ENCODE measurements at regions not wholly inside any gene's neighbourhood (a gene's known extent, or its start where the extent isn't known, plus 50 kb on each side); places are given as distances from the start of the nearest gene placed in this dataset.
"Not testable (repeated sequence)": the region's sequence is repeated elsewhere in the genome, so short reads cannot be mapped to it uniquely, and the experiment has no call there.

DNA sequence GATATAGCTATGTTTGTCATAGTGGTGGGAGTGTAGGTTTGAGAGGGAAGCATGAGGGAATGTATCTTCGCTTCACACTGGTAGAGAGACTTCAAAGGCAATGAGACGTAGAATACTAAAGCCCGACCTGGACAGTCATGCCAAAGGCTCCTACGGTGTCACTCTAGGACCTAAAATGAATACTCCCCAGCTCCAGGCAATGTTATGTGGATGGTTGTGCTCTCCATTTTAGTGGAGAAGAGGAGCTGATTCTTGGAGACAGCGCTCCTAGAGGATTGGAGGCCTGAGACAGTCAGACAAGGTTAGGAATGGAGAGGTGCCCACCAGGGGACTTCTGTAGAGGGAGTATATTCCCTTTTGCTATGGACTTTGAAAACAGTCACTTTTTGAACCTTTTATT is 260.1 kb downstream of the MEX3B start:
- ATAC-seq, result no peak
- POLR2A ChIA-PET, result no interaction called here
- Mint-ChIP-seq H3K4me3 (no peak overlapping the region), H3K36me3 (peaks cover 0 to 6% (median 0%) of the 10 kb centered on the region in 3 donors), H3K4me1 (no peaks in the 10 kb centered on the region), H3K27me3 (peaks cover 7 to 69% (median 15%) of the 10 kb centered on the region in 5 donors), H3K27ac (no peak overlapping the region), H3K9me3 (peaks cover 0 to 3% (median 0%) of the 10 kb centered on the region in 9 donors)
- DNase-seq, result no peak

DNA sequence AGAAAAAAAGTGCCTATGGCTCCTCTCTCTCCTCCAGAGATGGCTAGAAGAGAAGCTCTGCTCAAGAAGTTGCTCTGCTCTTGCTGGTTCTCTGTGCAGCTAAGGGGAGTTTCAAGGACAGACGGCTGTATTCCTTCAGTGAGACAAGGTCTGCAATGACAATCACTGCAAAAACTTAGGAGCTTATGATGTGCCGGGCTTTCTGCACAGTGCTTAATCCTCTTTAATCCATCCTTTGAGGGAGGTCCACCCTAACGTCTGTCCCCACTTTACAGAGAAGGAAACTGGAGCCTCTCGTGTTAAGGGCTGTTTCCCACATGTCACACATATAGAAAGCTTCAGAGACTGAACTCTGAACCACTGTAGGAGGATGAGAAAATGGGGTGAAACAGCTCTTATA is 260.6 kb downstream of the MEX3B start:
- Mint-ChIP-seq H3K27me3 (peaks cover 9 to 74% (median 19%) of the 10 kb centered on the region in 5 donors), H3K9me3 (peaks cover 0 to 3% (median 0%) of the 10 kb centered on the region in 9 donors), H3K36me3 (peaks cover 0 to 6% (median 0%) of the 10 kb centered on the region in 3 donors), H3K4me1 (no peaks in the 10 kb centered on the region), H3K27ac (no peak overlapping the region), H3K4me3 (no peak overlapping the region)
- ATAC-seq (no peak), DNase-seq (no peak)
- POLR2A ChIA-PET, result no interaction called here

DNA sequence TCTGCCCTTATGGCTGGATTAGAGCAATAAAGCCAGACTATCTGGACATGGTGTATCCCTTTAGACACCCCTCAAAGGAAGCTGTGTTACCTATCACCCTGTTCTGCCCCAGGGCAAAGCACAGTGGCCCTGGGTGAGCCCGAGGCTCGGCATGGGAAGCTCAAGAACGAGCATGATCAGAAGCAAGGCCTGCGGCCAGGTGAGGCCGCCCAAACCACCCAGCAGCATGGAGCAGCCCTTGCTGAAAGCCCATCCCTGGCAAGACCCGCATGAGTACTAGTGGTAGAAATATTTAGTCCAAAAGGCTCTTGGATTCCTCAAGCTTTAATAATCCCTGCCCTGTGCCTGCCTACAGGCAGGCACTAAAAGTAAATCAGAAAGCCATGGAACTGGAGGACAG is 261.1 kb downstream of the MEX3B start:
- POLR2A ChIA-PET, result no interaction called here
- no peak overlapping the region for H3K27ac Mint-ChIP-seq
- no peak overlapping the region for H3K4me3 Mint-ChIP-seq
- H3K4me1 Mint-ChIP-seq, result no peaks in the 10 kb centered on the region
- DNase-seq, result no peak
- peaks cover 9 to 78% (median 19%) of the 10 kb centered on the region in 5 donors for H3K27me3 Mint-ChIP-seq
- H3K9me3 Mint-ChIP-seq, result peaks cover 0 to 3% (median 0%) of the 10 kb centered on the region in 9 donors
- peaks cover 0 to 6% (median 0%) of the 10 kb centered on the region in 3 donors for H3K36me3 Mint-ChIP-seq
- no peak for ATAC-seq

- Mint-ChIP-seq H3K4me1 (no peaks in the 10 kb centered on the region), H3K27ac (no peak overlapping the region), H3K9me3 (no peaks in the 10 kb centered on the region), H3K4me3 (no peak overlapping the region), H3K27me3 (peaks cover 8 to 75% (median 19%) of the 10 kb centered on the region in 5 donors), H3K36me3 (peaks cover 0 to 6% (median 0%) of the 10 kb centered on the region in 3 donors)
- POLR2A ChIA-PET, result no interaction called here
- no peak for ATAC-seq
- no peak for DNase-seq
These were observed 262.2 kb downstream of the MEX3B start for GRCh38 chr15:81783586-81783985.

DNA sequence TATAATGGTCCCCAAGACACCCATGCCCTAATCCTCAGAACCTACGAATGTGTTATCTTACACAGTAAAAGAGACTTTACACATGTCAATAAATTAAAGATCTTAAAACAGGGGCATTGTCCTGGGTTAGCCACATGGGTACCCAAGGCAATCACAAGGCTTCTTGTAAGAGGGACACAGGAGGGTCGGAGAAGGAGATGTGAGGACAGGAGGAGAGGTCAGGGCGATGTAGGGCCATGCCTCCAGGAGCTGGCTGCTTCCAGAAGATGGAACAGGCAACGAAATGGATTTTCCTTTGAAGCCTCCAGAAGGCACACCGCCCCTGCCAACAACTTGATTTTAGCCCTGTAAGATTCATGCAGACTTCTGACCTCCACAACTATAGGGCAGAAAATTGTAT is 262.7 kb downstream of the MEX3B start:
- Mint-ChIP-seq H3K4me3 (no peak overlapping the region), H3K27me3 (peaks cover 7 to 70% (median 16%) of the 10 kb centered on the region in 5 donors), H3K27ac (no peak overlapping the region), H3K9me3 (no peaks in the 10 kb centered on the region), H3K4me1 (peaks cover 0 to under 1% (median 0%) of the 10 kb centered on the region in 4 donors), H3K36me3 (peaks cover 0 to 6% (median 0%) of the 10 kb centered on the region in 3 donors)
- POLR2A ChIA-PET, result no interaction called here
- no peak for DNase-seq
- no peak for ATAC-seq

GRCh38 chr15:81781395-81781794 is 264.4 kb downstream of the MEX3B start:
- POLR2A ChIA-PET, result no interaction called here
- no peak overlapping the region for H3K4me3 Mint-ChIP-seq
- H3K9me3 Mint-ChIP-seq, result no peaks in the 10 kb centered on the region
- H3K36me3 Mint-ChIP-seq, result peaks cover 0 to 6% (median 0%) of the 10 kb centered on the region in 3 donors
- DNase-seq (no peak), ATAC-seq (no peak)
- H3K27me3 Mint-ChIP-seq, result peaks cover 2 to 53% (median 12%) of the 10 kb centered on the region in 5 donors
- peaks cover 0 to 15% (median 3%) of the 10 kb centered on the region in 4 donors for H3K4me1 Mint-ChIP-seq
- no peak overlapping the region for H3K27ac Mint-ChIP-seq

DNA sequence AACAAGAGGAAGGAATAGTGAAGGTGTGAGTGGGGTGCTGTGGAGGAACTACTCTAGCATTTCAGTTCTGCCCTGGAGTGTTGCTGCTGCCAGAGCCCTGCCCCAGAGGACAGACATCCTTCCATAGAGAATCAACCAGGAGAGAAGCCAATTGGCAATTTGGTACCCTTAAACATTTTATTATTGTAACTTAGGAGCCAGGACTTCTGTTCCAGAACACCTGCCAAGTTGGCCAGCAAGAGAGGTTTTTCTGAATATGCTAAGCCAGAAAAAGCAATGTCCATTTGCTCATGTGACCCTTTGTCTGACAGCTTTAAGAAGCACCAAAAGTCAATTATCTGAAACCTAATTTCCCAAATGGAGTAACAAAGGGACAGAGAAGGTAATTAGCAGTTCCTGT is 264.9 kb downstream of the MEX3B start:
- POLR2A ChIA-PET, result no interaction called here
- no peaks in the 10 kb centered on the region for H3K9me3 Mint-ChIP-seq
- H3K27ac Mint-ChIP-seq, result no peak overlapping the region
- ATAC-seq (no peak), DNase-seq (no peak)
- peaks cover 0 to 6% (median 0%) of the 10 kb centered on the region in 3 donors for H3K36me3 Mint-ChIP-seq
- H3K4me1 Mint-ChIP-seq, result peaks cover 0 to 15% (median 3%) of the 10 kb centered on the region in 4 donors
- no peak overlapping the region for H3K4me3 Mint-ChIP-seq
- peaks cover 2 to 49% (median 10%) of the 10 kb centered on the region in 5 donors for H3K27me3 Mint-ChIP-seq

GRCh38 chr15:81779181-81779580 is 266.6 kb downstream of the MEX3B start:
- no peak for ATAC-seq
- DNase-seq, result no peak
- Mint-ChIP-seq H3K27ac (no peak overlapping the region), H3K4me3 (no peak overlapping the region), H3K4me1 (peaks cover 0 to 15% (median 3%) of the 10 kb centered on the region in 4 donors), H3K9me3 (no peaks in the 10 kb centered on the region), H3K36me3 (peaks cover 0 to 4% (median 0%) of the 10 kb centered on the region in 3 donors), H3K27me3 (peaks cover 0 to 37% (median 9%) of the 10 kb centered on the region in 5 donors)
- POLR2A ChIA-PET, result no interaction called here

GRCh38 chr15:81777546-81777945 is 268.3 kb downstream of the MEX3B start:
- Mint-ChIP-seq H3K9me3 (no peaks in the 10 kb centered on the region), H3K36me3 (no peaks in the 10 kb centered on the region), H3K4me3 (no peak overlapping the region), H3K27me3 (peaks cover 0 to 30% (median 9%) of the 10 kb centered on the region in 5 donors), H3K27ac (no peak overlapping the region), H3K4me1 (peaks cover 0 to 15% (median 3%) of the 10 kb centered on the region in 4 donors)
- ATAC-seq, result no peak
- no peak for DNase-seq
- POLR2A ChIA-PET, result no interaction called here

DNA sequence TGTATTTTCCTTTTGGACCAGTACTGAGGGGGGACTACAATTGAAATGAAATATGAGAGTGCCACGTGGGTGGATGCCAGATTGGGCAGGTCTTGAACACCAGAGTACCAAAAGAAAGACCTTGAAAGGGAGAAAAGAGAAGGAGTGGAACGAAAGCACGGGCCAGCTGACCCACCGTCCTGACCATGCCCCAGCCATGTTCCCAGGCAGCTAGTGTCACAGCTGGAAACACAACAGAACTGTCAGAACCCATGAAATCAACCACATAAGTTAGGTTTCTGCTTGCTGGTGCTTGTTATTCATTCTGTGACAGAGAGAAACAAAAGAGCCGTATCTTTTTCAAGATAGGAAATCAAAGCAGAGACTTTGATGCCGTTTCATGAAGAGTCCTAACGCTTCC is 268.8 kb downstream of the MEX3B start:
- ATAC-seq (no peak), DNase-seq (no peak)
- POLR2A ChIA-PET, result no interaction called here
- peak overlapping the region in 1 of 10 donors; percentile 36 for H3K27ac Mint-ChIP-seq
- H3K27me3 Mint-ChIP-seq, result peaks cover 0 to 29% (median 6%) of the 10 kb centered on the region in 5 donors
- no peaks in the 10 kb centered on the region for H3K9me3 Mint-ChIP-seq
- peak overlapping the region in 1 of 10 donors; percentile 15 for H3K4me3 Mint-ChIP-seq
- no peaks in the 10 kb centered on the region for H3K36me3 Mint-ChIP-seq
- H3K4me1 Mint-ChIP-seq, result peaks cover 0 to 15% (median 3%) of the 10 kb centered on the region in 4 donors

DNA sequence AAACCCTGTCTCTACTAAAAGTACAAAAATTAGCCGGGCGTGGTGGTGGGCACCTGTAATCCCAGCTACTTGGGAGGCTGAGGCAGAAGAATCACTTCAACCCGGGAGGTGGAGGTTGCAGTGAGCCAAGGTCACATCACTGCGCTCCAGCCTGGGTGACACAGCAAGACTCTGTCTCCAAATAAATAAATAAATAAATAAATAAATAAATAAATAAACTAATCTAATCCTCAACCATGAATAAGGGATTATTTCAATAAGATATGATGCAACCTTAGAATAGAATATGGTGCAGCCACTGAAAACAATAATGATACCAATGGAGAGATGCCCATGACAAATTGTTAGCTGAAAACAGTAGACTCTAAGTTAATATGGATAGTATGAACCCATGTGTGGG is 270.0 kb downstream of the MEX3B start:
- H3K9me3 Mint-ChIP-seq, ATAC-seq, H3K36me3 Mint-ChIP-seq, H3K4me3 Mint-ChIP-seq, DNase-seq, POLR2A ChIA-PET, H3K27ac Mint-ChIP-seq: not testable (repeated sequence)
- H3K4me1 Mint-ChIP-seq, result peaks cover 0 to 15% (median 3%) of the 10 kb centered on the region in 4 donors
- peaks cover 0 to 19% (median 4%) of the 10 kb centered on the region in 5 donors for H3K27me3 Mint-ChIP-seq

- H3K4me3 Mint-ChIP-seq, result no peak overlapping the region
- ATAC-seq, result no peak
- no peaks in the 10 kb centered on the region for H3K36me3 Mint-ChIP-seq
- H3K27me3 Mint-ChIP-seq, result peaks cover 0 to 4% (median 0%) of the 10 kb centered on the region in 5 donors
- POLR2A ChIA-PET, result no interaction called here
- no peak for DNase-seq
- H3K4me1 Mint-ChIP-seq, result peaks cover 0 to 15% (median 3%) of the 10 kb centered on the region in 4 donors
- no peak overlapping the region for H3K27ac Mint-ChIP-seq
- H3K9me3 Mint-ChIP-seq, result peaks cover 0 to 2% (median 0%) of the 10 kb centered on the region in 9 donors
These were observed 271.5 kb downstream of the MEX3B start for GRCh38 chr15:81774309-81774708.

GRCh38 chr15:81768773-81769172 is 277.0 kb downstream of the MEX3B start:
- Mint-ChIP-seq H3K27me3 (peaks cover 0 to 6% (median 1%) of the 10 kb centered on the region in 5 donors), H3K4me1 (no peaks in the 10 kb centered on the region), H3K27ac (peak overlapping the region in 1 of 10 donors; percentile 13), H3K4me3 (no peak overlapping the region), H3K36me3 (no peaks in the 10 kb centered on the region), H3K9me3 (peaks cover 0 to 2% (median 0%) of the 10 kb centered on the region in 9 donors)
- POLR2A ChIA-PET, result interaction anchor here (0.5 kb wide), 1 partner anchor 601 kb away, joined by 7 read pairs; no protein-coding TSS in a partner anchor
- no peak for DNase-seq
- ATAC-seq, result no peak

Data from naive thymus-derived CD8-positive, alpha-beta T cell (primary cell).